Endothelial cell of umbilical vein (primary cell): ENCODE measurements at regions not wholly inside any gene's neighbourhood (a gene's known extent, or its start where the extent isn't known, plus 50 kb on each side); places are given as distances from the start of the nearest gene placed in this dataset.

Source experiments
- BruUV-seq: library from RNA; stranded (reverse); fragments of 400-500 nt; replicated peaks from 2 replicates; lab custom pipeline; 2021; lab: Mats Ljungman, UMichigan
- CTCF ChIA-PET: fragments of 300-600, 350-600 bp; sonication (Branson Sonifier 250); formaldehyde crosslinking; loops from one replicate; lab custom pipeline; 2021; ENCODE audit warnings: antibody characterized with exemption, inconsistent platforms; lab: Charles Lee
- POLR2A ChIA-PET: fragments of 300-600, 350-600 bp; sonication (Branson Sonifier 250); formaldehyde crosslinking; loops from one replicate; lab custom pipeline; 2021; ENCODE audit warnings: antibody characterized with exemption, inconsistent platforms; lab: Charles Lee
- DNase-seq: peaks from one replicate; pipeline ENCODE4 v3.0.0-alpha.2; 2011; ENCODE audit warnings: low read depth, low spot score
- FAIRE-seq: peaks from 2 replicates; lab custom pipeline; 2011; peaks lifted over from hg19 to GRCh38; lab: Jason Lieb, UNC
- H2AFZ ChIP-seq: 2 replicates; pipeline ENCODE4 v1.6.0; 2012; ENCODE audit warnings: low read depth, low read length, control low read depth, inconsistent platforms
- H3K27ac ChIP-seq: 2 replicates; pipeline ENCODE4 v1.5.1; 2011; ENCODE audit warnings: low read depth, mild to moderate bottlenecking, control low read depth, low read length, moderate library complexity; ENCODE audit not compliant: insufficient read depth
- H3K27me3 ChIP-seq, 2 experiments: 2 replicates each; pipeline versions ENCODE4 v1.6.0 to v1.6.1; 2011; ENCODE audit warnings: low read length in 2 of 2, mixed read lengths in 1 of 2; ENCODE audit not compliant: control insufficient read depth in 2 of 2, insufficient read depth in 2 of 2
- H3K36me3 ChIP-seq, 2 experiments: 2 replicates in 1 of 2; 3 replicates in 1 of 2; pipeline ENCODE4 v1.5.1; 2011; ENCODE audit warnings: low read length in 2 of 2, mild to moderate bottlenecking in 1 of 2, moderate library complexity in 1 of 2; ENCODE audit not compliant: control insufficient read depth in 2 of 2, insufficient read depth in 2 of 2; ENCODE audit errors: extremely low read depth in 1 of 2
- H3K4me1 ChIP-seq: 3 replicates; pipeline ENCODE4 v1.5.1; 2011; ENCODE audit warnings: mild to moderate bottlenecking, low read length; ENCODE audit not compliant: control insufficient read depth, insufficient read depth; ENCODE audit errors: extremely low read depth
- H3K4me2 ChIP-seq: 2 replicates; pipeline ENCODE4 v1.6.1; 2011; ENCODE audit warnings: low read length, control low read depth, mixed read lengths; ENCODE audit not compliant: insufficient read depth
- H3K4me3 ChIP-seq, 3 experiments: fragments of 200-600 bp in 1 of 3; sonication (generic), shearing (Covaris generic) in 1 of 3; replicated peaks in 1 of 3; 2 replicates each; pipeline ENCODE4 v1.5.1; 2011 to 2016; ENCODE audit warnings: control low read depth in 3 of 3, low read length in 3 of 3, mild to moderate bottlenecking in 2 of 3, inconsistent platforms in 1 of 3, low read depth in 1 of 3, moderate library complexity in 1 of 3; ENCODE audit not compliant: insufficient read depth in 1 of 3
- H3K79me2 ChIP-seq: 2 replicates; pipeline ENCODE4 v1.6.0; 2012; ENCODE audit warnings: low read length, inconsistent platforms; ENCODE audit not compliant: control insufficient read depth, insufficient read depth
- H3K9ac ChIP-seq: replicated peaks from 2 replicates; pipeline ENCODE3; 2011; ENCODE audit warnings: low read length, control low read depth; ENCODE audit not compliant: insufficient read depth; ENCODE audit errors: extremely low read depth
- H3K9me1 ChIP-seq: replicated peaks from 3 replicates; pipeline ENCODE4 v1.6.0; 2011; ENCODE audit warnings: mild to moderate bottlenecking, low read length; ENCODE audit not compliant: control insufficient read depth, insufficient read depth; ENCODE audit errors: extremely low read depth
- H3K9me3 ChIP-seq: replicated peaks from 2 replicates; pipeline ENCODE4 v1.5.1; 2012; ENCODE audit warnings: low read length, inconsistent platforms; ENCODE audit not compliant: control insufficient read depth, insufficient read depth
- H4K20me1 ChIP-seq: replicated peaks from 2 replicates; pipeline ENCODE3; 2011; ENCODE audit warnings: mild to moderate bottlenecking, low read length; ENCODE audit not compliant: control insufficient read depth, insufficient read depth; ENCODE audit errors: extremely low read depth
- CTCF ChIP-seq, 2 donors: IDR thresholded peaks; 1 replicate in 1 of 2; 2 replicates in 1 of 2; pipeline ENCODE4 v1.5.1; 2011; ENCODE audit warnings: low read length in 2 of 2, mild to moderate bottlenecking in 2 of 2, moderate library complexity in 2 of 2, control low read depth in 1 of 2, inconsistent platforms in 1 of 2, low read depth in 1 of 2; ENCODE audit not compliant: insufficient read depth in 1 of 2; ENCODE audit errors: extremely low read depth in 1 of 2
- EZH2 ChIP-seq: IDR thresholded peaks from 2 replicates; pipeline ENCODE4 v1.6.1; 2012; ENCODE audit warnings: borderline replicate concordance, low read depth, mild to moderate bottlenecking, moderate library complexity, low read length, inconsistent platforms; ENCODE audit not compliant: severe bottlenecking
- FOS ChIP-seq: IDR thresholded peaks from 2 replicates; pipeline ENCODE4 v1.6.1; 2011; ENCODE audit warnings: mild to moderate bottlenecking, low read length, moderate library complexity, borderline replicate concordance; ENCODE audit not compliant: insufficient read depth
- GATA2 ChIP-seq: IDR thresholded peaks from 2 replicates; pipeline ENCODE4 v1.7.0; 2011; ENCODE audit warnings: low read depth, mild to moderate bottlenecking, moderate library complexity, mixed read lengths, low read length; ENCODE audit not compliant: insufficient read length, insufficient read depth
- JUN ChIP-seq: IDR thresholded peaks from 2 replicates; pipeline ENCODE4 v1.6.1; 2011; ENCODE audit warnings: borderline replicate concordance, low read depth; ENCODE audit not compliant: insufficient read length, insufficient read depth
- MAX ChIP-seq: IDR thresholded peaks from 2 replicates; pipeline ENCODE4 v1.6.1; 2011; ENCODE audit not compliant: insufficient read depth, insufficient read length
- MYC ChIP-seq: IDR thresholded peaks from one replicate; pipeline ENCODE4 v1.6.1; 2011; ENCODE audit warnings: mild to moderate bottlenecking, low read depth, low read length
- POLR2A ChIP-seq: IDR thresholded peaks from 2 replicates; pipeline ENCODE4 v1.6.1; 2012; ENCODE audit warnings: low read depth, mild to moderate bottlenecking, control low read depth, low read length
- POLR2AphosphoS5 ChIP-seq: IDR thresholded peaks from 2 replicates; pipeline ENCODE4 v1.6.1; 2012; ENCODE audit warnings: low read depth, mild to moderate bottlenecking, control low read depth, low read length, moderate library complexity; ENCODE audit not compliant: insufficient read depth
- dilution Hi-C: fragments of 300-500 bp; cut with MboI; formaldehyde crosslinking; loops from one replicate; pipeline ENCODE4 v1.15.0; 2019; ENCODE audit warnings: low sequenced_read_pairs; ENCODE audit not compliant: extremely low pct_ligation_motif_present
- intact Hi-C: fragments of 100-400 bp; cut with micrococcal nuclease; formaldehyde crosslinking; loops from one replicate; pipeline ENCODE4 v1.10.0; 2022

GRCh38 chr9:78112406-78112805 is 80.8 kb upstream of the GNAQ start:
- H3K27ac ChIP-seq = no peak overlapping the region
- FAIRE-seq (no peak), DNase-seq (no peak)
- intact Hi-C loops (no loop called here), dilution Hi-C loops (no loop called here)
- BruUV-seq = no TSS peak
- TF ChIP-seq FOS (no peak), MYC (no peak), EZH2 (no peak), POLR2AphosphoS5 (no peak), MAX (no peak), JUN (no peak), GATA2 (no peak), POLR2A (no peak), CTCF (IDR thresholded peaks at IDR 0.05; ENCODE audit: extremely low read depth in 1 of 2, insufficient read depth in 1 of 2, low read depth in 1 of 2, low read length in 2 of 2) (no peak)
- H3K79me2 ChIP-seq = no peaks in the 10 kb centered on the region
- H3K9ac ChIP-seq = no peak overlapping the region
- no peak overlapping the region for H2AFZ ChIP-seq
- H3K9me1 ChIP-seq = no peaks in the 10 kb centered on the region
- H3K4me2 ChIP-seq = no peak overlapping the region
- no peaks in the 10 kb centered on the region for H3K4me1 ChIP-seq
- CTCF ChIA-PET = no interaction called here
- no peaks in the 10 kb centered on the region for H3K27me3 ChIP-seq
- no peaks in the 10 kb centered on the region for H3K36me3 ChIP-seq
- no peak overlapping the region for H3K4me3 ChIP-seq
- H4K20me1 ChIP-seq = no peaks in the 10 kb centered on the region
- H3K9me3 ChIP-seq = no peaks in the 10 kb centered on the region
- POLR2A ChIA-PET = no interaction called here
